Epithelial cell of proximal tubule (primary cell): ENCODE measurements at regions not wholly inside any gene's neighbourhood (a gene's known extent, or its start where the extent isn't known, plus 50 kb on each side); places are given as distances from the start of the nearest gene placed in this dataset.

Source experiments
- DNase-seq: peaks from one replicate; pipeline ENCODE4 v3.0.0-alpha.2; 2011; ENCODE audit warnings: low read depth
- H3K4me3 ChIP-seq: 2 replicates; pipeline ENCODE4 v1.5.1; 2011; ENCODE audit warnings: low read depth, mild to moderate bottlenecking, low read length
- CTCF ChIP-seq: conservative IDR thresholded peaks from 2 replicates; pipeline ENCODE4 v1.5.1; 2012; ENCODE audit warnings: low read depth, mild to moderate bottlenecking, low read length

- no peak overlapping the region for H3K4me3 ChIP-seq
- TF ChIP-seq CTCF = no peak
- DNase-seq = no peak
Measured at GRCh38 chr1:213523781-213524398, 463.9 kb upstream of the PROX1 start.

GRCh38 chr1:213526306-213526705, 461.5 kb upstream of the PROX1 start:
- H3K4me3 ChIP-seq = no peak overlapping the region
- no peak for TF ChIP-seq CTCF

GRCh38 chr1:213530611-213531320, 457.0 kb upstream of the PROX1 start:
- no peak for DNase-seq
- no peak overlapping the region for H3K4me3 ChIP-seq
- TF ChIP-seq CTCF = no peak

More at GRCh38 chr1:213526306-213526705, 461.5 kb upstream of the PROX1 start:
- DNase-seq = no peak

GRCh38 chr1:213531369-213532310, 456.1 kb upstream of the PROX1 start:
- TF ChIP-seq CTCF = no peak
- no peak overlapping the region for H3K4me3 ChIP-seq

DNA sequence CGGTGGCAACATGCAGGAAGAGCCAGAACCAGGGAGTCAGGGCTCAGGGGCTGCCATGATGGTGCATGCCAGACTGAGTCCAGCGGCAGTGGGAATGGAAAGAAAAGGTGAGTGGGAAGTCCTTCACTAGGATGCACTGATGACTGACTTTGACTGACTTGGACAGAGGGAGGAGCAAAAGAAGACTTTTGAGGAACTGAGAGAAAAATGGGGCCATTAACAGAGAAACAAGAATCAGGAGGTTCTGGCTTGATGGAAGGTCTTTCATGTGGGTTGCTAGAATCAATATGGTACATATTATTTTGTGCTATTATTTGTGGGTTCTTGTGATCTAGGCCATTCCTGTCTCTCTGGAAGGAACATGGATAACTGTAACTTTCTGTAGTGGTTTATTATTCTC, 454.6 kb upstream of the PROX1 start:
- TF ChIP-seq CTCF = no peak
- no peak for DNase-seq
- H3K4me3 ChIP-seq = no peak overlapping the region

More at GRCh38 chr1:213531369-213532310, 456.1 kb upstream of the PROX1 start:
- DNase-seq = no peak

DNA sequence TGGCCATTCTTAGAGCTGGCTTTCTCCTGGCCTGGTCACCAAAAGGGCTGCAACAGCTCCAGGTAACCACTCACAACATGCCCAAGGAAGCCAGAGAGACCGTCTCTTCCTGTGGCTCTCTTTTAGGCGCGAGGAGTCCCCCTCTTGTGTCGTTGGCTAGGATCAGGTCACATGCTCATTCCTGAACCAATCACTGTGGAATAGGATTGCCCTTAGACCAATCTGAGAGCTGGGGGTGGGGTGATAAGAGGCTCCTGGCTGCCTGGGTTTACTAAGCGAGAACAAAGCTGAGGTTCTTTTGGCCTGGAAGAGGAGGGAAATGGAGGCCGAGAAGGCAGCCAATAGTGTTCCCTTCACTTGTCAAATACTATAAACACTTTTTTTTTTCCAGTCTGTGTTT, 452.1 kb upstream of the PROX1 start:
- TF ChIP-seq CTCF = no peak
- no peak overlapping the region for H3K4me3 ChIP-seq
- DNase-seq = no peak
